Stimulated activated CD4-positive, alpha-beta T cell treated with anti-CD3 and anti-CD28 coated beads, TNF-alpha, amount 100 ng/mL, for 4 hours (primary cell): ENCODE measurements at regions not wholly inside any gene's neighbourhood (a gene's known extent, or its start where the extent isn't known, plus 50 kb on each side); places are given as distances from the start of the nearest gene placed in this dataset.
A peak's percentile ranks its signal among the peaks of the same experiment; 100 is the strongest.

Experiments used
- DNase-seq, 3 experiments: peaks; one replicate each; pipeline ENCODE4 v3.0.0-alpha.2; 2020; ENCODE audit warnings: low read depth in 3 of 3

DNA sequence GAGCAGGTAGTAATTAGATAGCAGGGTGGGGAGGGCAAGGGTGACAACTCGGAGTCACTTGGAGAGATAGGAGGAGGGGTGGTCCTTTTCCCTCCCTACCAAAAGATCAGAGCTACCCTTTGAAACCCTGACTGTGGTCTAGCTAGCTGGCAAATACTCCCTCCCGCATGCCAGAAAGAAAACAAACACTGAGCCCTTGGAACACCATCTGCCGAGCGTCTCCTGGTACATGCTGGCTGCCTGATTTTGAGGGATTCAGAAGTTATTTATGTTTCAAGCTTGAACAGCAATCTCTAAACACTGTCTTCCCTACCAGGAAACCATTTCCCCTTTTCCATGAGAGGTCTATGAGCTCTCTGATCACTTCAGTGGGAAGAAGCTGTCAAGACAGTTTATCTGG is 291.6 kb upstream of the CFAP20DC start:
- no peak for DNase-seq

DNA sequence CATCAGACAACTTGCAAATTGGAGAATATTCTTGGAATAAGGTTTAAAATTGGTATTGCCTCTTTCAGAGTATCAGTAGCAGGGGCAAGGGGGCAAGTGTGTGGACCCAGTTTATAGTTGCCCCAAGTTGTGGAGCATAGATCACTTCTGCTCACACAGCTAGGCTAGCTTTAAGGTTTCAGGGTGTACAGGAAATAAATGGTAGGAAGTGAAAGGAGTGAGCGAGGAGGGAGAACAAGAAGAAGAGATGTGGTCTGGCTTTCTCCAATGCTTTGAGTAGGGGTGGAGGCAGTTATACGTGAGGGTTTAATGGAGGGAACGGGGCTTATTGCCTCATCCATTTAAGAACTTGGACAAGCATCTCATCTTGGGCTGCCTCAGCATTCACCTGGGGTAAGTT is 290.0 kb upstream of the CFAP20DC start:
- no peak for DNase-seq

DNA sequence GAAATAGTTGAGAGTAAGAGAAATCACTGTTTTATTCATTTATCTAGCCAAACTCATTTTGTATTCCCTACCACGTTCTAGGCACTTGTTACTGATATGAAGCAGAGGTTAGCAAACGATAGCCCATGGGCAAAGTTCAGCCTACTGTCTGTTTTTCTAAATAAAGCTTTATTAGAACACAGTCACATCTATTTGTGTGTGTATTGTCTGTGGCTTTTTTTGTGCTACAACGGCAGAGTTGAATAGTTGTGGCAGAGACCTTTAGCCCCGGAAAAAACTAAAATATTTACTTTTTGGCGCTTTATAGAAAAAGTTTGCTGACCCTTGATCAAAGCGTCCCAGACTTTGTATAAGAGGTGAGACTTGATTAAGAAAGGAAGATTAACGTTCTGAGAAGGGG is 289.1 kb upstream of the CFAP20DC start:
- DNase-seq, result no peak

DNA sequence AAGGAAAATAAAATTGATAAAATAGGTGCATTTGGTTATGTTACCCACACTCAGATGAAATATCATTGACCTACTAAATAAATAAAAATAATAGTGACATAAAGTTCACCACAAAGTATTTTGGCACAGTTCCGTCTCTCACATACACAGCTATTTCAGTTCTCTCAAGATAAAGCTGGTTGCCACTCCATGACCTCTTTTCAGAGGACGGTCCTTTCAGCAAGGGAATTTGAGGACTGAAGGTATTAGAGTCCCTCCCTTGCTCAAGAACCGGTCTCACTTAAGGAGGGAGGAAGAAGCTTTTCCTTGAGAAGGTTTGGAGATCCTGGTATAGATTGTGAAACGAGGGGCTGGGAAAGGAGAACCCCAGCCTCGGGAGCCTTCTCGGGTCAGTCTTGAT is 285.5 kb upstream of the CFAP20DC start:
- no peak for DNase-seq

DNA sequence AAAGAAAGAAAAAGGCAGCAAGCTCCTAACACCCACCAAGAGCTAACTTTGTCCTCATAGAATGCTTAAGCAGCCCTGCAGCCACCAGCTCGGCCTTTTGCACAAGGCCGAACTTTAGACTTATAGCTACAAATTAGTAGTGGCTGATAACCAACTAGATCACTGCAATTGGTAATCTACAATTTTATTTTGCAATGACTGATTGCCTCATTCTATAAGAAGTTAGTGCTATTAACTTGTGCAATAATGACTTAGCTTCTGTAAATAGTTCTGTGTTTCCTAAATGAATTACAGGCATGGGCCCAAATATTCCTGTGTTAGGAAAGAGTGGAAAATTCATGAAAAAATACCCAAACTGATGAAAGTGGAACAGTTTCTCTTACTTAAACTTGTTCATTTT is 284.8 kb upstream of the CFAP20DC start:
- no peak for DNase-seq

DNA sequence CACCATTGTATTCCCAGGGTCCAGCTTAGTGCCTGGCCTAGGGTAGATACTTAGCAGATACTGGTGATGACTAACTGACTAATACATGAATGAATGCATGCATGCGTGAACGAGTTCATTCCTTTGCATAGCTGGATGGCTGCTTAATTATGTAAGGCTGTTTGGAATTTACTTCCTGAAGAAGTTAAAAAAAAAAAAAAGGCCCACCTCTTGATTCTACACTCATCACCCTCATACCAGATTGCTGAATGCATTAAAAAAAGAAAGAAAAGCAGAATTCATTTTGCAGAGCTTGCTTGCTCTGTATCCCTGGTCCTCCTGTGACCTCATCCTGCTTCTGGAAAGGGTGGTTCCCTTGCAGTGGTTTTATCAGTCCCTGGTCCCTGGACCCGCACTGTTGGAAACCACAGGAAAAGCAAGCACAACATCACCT is 277.6 kb upstream of the CFAP20DC start:
- no peak for DNase-seq

DNA sequence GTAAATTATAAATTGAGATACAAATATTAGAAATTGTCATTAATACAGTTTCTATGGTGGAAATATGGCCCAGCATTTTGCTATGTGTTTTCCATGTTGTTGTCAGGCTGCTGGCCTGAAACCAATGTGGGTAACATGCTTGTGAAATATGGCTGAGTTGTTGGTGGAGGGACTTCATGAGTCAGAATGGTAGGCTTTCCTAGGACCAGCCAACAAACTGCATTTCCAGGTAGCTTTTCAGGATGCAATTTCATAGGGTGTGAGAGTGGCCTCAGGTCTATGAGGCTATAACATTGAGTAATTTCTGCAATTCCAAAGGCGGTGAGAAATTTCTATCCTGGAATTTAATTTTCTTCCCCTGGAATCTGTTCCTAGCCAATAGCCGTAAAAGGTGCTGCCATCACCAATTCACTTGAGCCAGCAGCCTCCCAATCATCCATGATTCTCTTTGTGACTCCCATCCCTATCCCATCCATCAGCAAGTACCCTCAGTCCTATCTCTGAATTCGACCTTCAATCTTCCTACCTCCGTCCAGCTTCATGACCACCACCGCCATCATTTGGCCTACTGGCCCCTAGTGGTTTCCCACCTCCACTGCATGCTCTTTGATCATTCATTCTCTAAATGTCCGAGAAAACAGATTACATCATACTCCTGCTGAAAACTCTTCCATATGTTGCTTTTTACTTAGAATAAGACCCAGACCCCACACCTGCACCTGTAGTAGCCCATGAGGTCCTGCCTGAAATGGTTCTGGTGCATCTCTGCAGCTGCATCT is 276.6 kb upstream of the CFAP20DC start:
- no peak for DNase-seq

DNA sequence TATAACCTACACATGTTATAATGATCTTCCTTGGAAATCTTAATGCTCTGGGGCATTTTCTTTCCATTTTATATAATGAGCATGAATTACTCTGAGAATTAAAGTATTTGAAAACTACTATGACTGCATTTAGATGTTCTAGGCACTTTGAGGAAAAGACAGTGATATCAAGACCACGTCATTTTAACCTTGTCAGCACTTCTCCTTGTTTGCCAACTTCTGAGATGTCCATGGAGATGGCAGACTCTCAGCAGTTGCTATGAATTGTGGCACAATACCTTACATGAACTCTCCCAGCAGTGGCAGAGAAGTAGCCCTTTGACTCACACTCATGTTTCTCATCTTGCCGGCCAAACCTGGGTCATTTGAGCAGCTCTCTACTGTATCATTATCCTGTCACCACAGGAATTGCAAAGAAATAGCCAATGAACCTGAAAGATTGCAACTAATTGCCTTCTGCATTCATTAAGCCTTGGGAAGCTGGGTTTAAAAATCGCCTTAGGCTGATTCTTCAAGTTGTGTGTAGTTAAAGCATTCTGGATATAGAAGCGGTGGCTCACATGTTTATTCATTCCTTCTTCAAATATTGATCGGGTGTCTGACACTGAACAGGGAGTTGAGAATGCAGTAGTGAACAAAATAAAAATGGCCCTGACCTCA is 272.2 kb upstream of the CFAP20DC start:
- no peak for DNase-seq

DNA sequence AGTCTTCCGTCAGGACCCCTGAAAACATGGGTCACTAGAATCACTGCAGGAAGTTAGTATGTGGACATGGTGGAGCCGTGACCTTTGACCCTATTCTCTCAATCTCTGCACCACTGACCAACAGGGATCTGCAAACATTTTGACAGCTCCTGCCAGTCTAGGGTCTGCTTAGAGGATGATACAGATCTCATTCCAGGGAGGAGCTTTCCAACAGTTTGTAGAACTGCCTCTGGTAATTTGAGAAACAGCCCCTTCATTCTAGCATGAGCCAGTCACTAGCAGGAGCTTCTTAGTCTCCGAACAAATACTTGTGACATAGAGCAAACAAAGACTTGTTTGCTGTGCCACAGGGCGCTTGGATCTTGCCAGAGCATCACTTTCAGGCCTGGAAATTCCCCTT is 270.3 kb upstream of the CFAP20DC start:
- no peak for DNase-seq

DNA sequence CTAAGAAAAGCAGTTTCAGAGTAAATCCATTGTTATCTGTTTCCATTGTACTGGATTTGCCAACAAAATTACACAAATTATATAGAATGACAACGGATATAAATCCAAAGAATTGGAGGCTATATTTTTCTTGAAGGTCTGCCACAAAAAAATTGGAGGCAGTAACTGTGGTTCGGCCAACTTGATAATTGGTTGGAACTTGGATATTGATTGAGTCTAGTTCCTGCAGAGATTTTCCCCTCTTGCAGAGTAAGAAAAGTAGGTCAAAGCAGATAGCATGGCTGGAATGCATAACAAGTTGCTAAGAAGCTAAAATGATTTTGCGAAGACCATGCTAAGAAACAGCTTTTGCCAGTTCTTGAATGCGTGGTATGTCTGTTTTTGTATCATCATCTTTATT is 269.6 kb upstream of the CFAP20DC start:
- DNase-seq, result no peak

DNA sequence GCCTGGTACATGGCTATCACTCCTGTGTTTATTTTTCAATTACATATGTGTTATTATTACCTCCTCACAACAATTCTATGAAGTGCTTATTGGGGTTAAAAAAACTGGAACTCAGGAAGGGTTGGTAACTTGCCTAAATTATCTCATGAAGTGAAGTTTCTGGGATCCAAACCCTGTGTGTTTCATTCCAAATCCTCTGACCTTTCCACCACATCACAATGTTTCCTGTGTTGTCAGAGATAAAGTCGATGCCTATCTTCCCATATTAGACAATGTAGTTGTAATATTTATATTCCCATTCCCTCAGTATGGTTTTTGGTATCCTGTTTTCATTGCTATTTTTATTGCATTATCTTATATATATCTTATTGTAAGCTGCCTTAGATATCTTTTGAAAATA is 269.1 kb upstream of the CFAP20DC start:
- DNase-seq, result no peak

DNA sequence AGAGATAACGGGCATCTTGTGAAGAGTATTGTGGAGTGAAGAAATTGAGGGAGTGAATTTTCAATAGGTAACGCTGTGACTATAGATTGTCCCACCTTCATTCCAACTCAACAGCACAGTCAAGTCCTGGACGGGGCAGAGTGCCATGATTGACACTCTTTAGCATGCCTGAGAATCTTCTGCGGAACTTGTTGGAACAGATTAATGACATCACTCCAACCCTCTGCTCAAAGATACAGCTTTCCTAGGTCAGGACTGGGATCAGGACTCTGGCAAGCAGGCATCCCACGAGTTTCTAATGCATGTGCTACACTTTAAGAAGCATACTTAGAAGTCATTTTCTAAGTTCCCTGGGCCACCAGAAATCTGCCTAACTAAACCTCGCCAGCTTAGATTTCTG is 267.6 kb upstream of the CFAP20DC start:
- DNase-seq, result no peak

DNA sequence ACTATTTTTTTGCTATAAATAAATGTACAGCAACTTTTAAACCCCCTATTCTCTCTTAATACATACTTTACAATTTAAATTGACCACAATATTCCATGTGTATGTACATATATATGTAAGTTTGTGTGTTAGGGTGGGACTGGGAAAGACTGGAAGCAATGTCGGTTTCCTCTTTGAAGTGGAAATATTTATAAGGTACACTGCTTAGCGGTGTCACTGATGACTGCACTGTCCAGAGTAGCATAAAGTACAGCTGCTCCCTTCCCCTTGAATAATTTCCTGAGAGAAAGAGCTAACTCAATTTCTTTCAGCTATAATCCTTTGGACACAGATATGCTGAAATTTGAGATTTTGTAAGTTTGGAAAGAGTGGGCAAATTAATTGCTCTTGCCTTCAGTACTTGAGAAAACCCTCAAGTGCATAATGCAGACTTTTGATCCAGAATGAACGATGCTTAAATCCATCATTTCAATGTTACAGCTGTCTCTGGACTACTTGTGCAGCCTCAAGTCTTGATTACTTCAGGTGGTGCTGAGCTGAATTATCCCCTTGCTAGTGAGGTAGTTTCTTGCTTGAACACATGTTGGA is 267.0 kb upstream of the CFAP20DC start:
- DNase-seq, result no peak

DNA sequence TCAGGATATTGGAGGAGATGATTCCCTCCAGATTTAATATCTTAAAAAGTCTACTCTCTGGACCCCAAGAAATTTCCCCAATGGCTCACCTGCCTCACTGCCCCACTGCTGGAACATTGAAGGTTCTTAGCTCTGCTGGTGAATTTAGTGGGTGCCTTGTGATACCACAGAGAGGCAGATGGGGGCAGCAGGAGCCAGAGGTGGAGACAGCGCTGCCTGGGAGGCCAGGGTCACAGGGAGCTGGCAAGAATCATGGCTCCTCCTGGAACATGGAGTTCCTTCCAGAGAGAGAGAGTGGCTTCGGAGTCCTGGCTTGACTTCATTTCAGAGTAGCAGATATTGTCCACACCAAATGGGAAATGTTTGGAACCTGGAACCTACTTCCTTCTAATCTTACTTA is 263.5 kb upstream of the CFAP20DC start:
- peak in 2 of 3 experiments; percentile 9 to 13 for DNase-seq

DNA sequence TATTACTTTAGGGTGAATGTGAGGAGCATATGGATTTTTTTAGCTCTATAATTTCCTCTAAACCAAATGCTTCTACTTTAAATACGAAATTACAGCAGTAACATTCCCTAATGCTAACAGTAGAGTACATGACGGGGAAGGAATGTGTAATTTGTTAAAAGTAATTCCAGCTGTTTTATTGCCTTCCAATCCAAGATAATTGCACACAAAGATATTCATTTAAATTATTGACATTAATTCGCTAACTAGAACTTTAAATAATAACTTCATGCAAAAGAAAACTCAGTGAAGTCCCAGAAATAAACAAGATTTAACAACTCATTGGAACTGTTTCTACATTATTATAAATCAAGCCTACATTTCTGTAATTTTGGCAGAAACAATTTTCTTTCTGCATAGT is 261.4 kb upstream of the CFAP20DC start:
- DNase-seq, result no peak

DNA sequence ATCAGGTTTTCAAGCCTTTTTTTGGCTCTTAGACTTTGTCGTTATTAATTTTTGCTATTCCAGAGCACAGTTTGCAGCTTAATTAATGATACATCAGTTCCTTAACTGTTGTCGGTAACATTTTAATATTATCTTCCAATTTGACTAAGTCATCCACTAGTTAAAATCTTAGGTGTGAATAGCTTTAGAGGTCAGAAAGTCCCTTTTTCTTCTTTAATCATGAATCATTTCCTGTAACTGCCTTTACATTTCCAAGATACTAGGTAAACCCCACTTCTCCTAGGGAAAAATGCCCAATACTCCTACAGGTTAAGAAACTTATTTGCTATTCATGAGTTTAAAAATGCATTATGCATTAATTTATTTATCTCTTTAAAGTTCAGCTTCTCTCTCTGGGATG is 260.9 kb upstream of the CFAP20DC start:
- DNase-seq, result no peak

DNA sequence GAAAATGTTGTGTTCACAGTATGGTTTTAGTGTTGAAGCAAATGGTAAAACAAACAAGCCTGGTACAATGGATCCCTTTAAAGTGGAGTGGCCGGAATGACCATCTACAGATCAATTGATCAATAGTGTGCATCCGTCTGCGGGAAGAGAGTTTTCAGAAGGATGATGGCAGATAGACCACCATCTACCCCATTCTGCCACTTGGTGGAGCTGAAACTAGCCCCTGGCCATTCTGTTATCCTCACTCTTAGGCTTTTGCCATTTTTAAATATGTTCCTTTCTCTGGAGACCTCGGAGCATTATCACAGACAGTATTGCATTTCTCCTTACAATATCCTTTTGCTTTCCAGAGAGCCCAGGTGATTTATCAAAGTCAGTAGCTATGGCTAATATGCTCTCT is 258.9 kb upstream of the CFAP20DC start:
- DNase-seq, result no peak

DNA sequence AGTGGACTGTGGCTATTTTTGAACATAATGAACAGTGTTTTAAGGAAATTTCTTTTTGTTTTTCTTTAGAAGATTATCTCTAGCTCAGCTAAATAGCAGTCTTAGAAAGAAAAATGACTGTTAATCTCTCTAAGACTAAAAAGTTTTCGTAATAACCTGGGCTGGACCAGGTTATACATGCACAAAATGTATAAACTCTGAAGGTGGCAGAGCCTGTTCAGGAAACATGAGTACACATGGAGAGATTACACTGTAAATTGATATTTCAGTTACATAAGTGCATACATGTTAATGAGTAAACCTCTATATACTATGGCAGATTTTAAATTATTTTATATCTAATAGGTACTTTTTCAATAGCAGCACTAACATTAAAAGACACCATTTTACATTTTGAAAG is 258.2 kb upstream of the CFAP20DC start:
- no peak for DNase-seq

DNA sequence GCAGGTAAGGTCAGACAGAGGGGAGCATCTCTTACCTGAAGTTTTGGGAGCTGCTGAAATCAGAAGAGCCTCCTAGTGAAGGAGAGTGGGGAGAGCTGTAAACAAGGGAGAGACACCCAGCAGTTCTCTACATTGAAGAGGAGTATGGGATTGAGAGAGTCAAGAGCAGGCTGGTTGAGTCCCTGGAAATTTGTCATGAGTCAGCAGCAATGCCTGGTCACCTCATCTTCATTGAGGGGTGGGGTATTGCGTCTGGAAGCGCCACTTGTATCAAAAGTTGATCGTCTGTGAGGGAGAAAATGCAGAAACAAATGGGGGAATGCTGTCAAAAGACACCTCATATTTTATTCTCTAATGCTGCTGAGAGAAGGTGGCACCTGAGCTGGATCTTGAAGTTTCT is 256.6 kb upstream of the CFAP20DC start:
- DNase-seq, result no peak

DNA sequence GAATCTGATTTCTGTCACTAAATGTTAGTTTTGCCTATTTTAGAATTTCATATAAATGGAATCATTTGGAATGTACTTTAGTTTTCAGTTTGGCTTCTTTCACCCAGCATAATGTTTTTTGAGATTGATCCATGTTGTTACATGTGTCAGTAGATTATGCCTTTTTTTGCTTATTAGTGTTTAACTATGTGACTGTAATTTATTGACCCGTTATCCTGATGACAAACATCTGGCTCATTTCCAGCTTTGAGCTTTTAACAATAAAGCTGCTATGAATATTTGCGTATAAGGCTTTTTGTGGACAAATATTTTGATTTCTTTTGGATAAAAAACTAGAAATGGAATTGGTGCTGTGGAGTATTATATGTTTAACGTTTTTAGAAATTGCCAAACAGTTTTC is 254.5 kb upstream of the CFAP20DC start:
- DNase-seq, result no peak

DNA sequence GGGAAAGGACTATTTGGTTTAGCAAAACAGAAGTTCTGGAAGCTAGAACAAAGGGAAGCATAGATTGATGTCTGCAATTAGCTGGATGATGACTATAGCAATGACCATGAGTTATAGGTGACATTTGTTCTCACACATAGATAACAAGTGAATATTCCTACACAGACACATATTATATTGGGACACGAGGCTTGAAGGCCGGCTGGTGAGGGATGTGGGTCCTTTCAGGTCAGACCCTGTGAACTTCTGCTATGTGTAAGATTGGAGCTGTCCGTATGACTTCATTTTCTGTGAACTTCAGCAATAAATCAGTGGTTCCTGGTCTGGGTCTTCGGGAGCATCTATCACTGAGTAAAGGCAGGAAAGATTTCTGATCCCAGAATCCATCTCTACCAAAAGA is 253.6 kb upstream of the CFAP20DC start:
- no peak for DNase-seq

DNA sequence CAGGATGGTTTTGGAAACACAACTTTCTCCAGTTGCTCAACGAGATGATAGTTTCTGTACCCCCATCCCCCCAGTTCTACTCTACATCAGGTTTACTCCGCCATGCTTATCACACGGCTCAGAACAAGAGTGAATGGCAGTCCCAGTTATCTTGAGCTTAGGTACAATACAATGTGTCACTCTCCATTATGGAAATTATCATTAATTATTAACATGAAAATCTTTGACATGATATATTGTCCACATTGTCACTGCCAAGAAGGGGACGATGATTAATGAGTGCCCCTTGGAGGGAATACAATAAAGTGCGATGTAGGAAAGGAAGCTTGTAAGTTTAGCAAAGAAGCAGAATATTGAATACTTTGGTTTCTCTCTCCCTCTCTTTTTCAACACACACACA is 252.6 kb upstream of the CFAP20DC start:
- DNase-seq, result no peak

DNA sequence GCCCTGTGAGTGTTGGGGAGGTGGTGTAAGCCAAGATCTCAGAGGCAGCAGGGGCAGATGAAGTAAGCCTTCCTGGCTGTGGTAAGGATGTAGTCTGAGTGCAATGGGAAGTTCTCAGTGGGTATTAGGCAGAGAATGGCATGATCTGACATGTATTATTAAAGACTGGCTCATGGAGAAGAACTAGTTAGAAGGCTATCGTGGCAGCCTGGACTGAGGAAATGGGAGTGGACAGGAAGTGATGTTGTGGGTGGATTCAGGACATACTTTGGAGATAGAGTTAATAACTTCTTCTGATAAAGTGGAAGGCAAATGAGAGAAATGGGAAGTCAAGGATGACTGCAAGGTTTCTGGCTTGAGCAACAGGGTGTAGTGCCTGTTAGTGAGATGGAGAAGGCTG is 250.9 kb upstream of the CFAP20DC start:
- no peak for DNase-seq
